ENCODE measurements at regions not wholly inside any gene's neighbourhood (a gene's known extent, or its start where the extent isn't known, plus 50 kb on each side); places are given as distances from the start of the nearest gene placed in this dataset.
"Not testable (repeated sequence)": the region's sequence is repeated elsewhere in the genome, so short reads cannot be mapped to it uniquely, and the experiment has no call there.

- not testable (repeated sequence) for H3K4me2 ChIP-seq; H3K4me1 ChIP-seq (ENCODE audit: insufficient read depth); H3K27ac ChIP-seq (ENCODE audit: low read depth); H3K27me3 ChIP-seq (ENCODE audit: insufficient read depth); H3K4me3 Mint-ChIP-seq; H3K4me1 Mint-ChIP-seq; H3K36me3 Mint-ChIP-seq (ENCODE audit: low read depth); H4K20me1 ChIP-seq (replicated peaks; ENCODE audit: insufficient read depth); H3K4me3 ChIP-seq; H3K36me3 ChIP-seq (ENCODE audit: insufficient read depth); H3K27ac Mint-ChIP-seq; H3K9me2 ChIP-seq (ENCODE audit: insufficient read depth); H3K79me2 ChIP-seq (replicated peaks; ENCODE audit: insufficient read depth); ATAC-seq; DNase-seq (ENCODE audit: low spot score); H3F3A ChIP-seq (replicated peaks; ENCODE audit: low read depth); H3K27me3 Mint-ChIP-seq (ENCODE audit: insufficient read depth, low read depth, poor library complexity); H3K9me3 Mint-ChIP-seq; H2AFZ ChIP-seq
These were observed 126.6 kb downstream of the OR4F15 start for GRCh38 chr15:101938555-101938954.

GRCh38 chr15:101945896-101946295 lies 133.9 kb downstream of the OR4F15 start:
- not testable (repeated sequence) for H3K27ac ChIP-seq (ENCODE audit: low read depth); H3K27ac Mint-ChIP-seq; ATAC-seq; DNase-seq (ENCODE audit: low spot score); H3K27me3 ChIP-seq (ENCODE audit: insufficient read depth); H3K79me2 ChIP-seq (replicated peaks; ENCODE audit: insufficient read depth); H3K27me3 Mint-ChIP-seq (ENCODE audit: insufficient read depth, low read depth, poor library complexity); H3F3A ChIP-seq (replicated peaks; ENCODE audit: low read depth); H2AFZ ChIP-seq; H3K4me1 ChIP-seq (ENCODE audit: insufficient read depth); H3K9me2 ChIP-seq (ENCODE audit: insufficient read depth); H4K20me1 ChIP-seq (replicated peaks; ENCODE audit: insufficient read depth); H3K4me2 ChIP-seq; H3K4me3 ChIP-seq; H3K36me3 Mint-ChIP-seq (ENCODE audit: low read depth); H3K36me3 ChIP-seq (ENCODE audit: insufficient read depth); H3K9me3 Mint-ChIP-seq; H3K4me3 Mint-ChIP-seq; H3K4me1 Mint-ChIP-seq

GRCh38 chr15:101948491-101949010 lies 136.5 kb downstream of the OR4F15 start:
- H3K4me3 ChIP-seq; DNase-seq (ENCODE audit: low spot score); H3K36me3 ChIP-seq (ENCODE audit: insufficient read depth); ATAC-seq; H3K36me3 Mint-ChIP-seq (ENCODE audit: low read depth); H3K4me2 ChIP-seq; H4K20me1 ChIP-seq (replicated peaks; ENCODE audit: insufficient read depth); H3K4me1 ChIP-seq (ENCODE audit: insufficient read depth); H3F3A ChIP-seq (replicated peaks; ENCODE audit: low read depth); H3K79me2 ChIP-seq (replicated peaks; ENCODE audit: insufficient read depth); H3K27ac ChIP-seq (ENCODE audit: low read depth); H3K27me3 Mint-ChIP-seq (ENCODE audit: insufficient read depth, low read depth, poor library complexity); H3K9me2 ChIP-seq (ENCODE audit: insufficient read depth); H2AFZ ChIP-seq; H3K27ac Mint-ChIP-seq; H3K4me3 Mint-ChIP-seq; H3K9me3 Mint-ChIP-seq; H3K27me3 ChIP-seq (ENCODE audit: insufficient read depth); H3K4me1 Mint-ChIP-seq: not testable (repeated sequence)

GRCh38 chr15:101949380-101950065 lies 137.5 kb downstream of the OR4F15 start:
- H3K4me3 ChIP-seq; H3K4me1 ChIP-seq (ENCODE audit: insufficient read depth); H3K4me1 Mint-ChIP-seq; H3K36me3 ChIP-seq (ENCODE audit: insufficient read depth); H3K9me3 Mint-ChIP-seq; H3F3A ChIP-seq (replicated peaks; ENCODE audit: low read depth); H3K27me3 Mint-ChIP-seq (ENCODE audit: insufficient read depth, low read depth, poor library complexity); H4K20me1 ChIP-seq (replicated peaks; ENCODE audit: insufficient read depth); H3K4me2 ChIP-seq; H3K27ac Mint-ChIP-seq; ATAC-seq; H3K27ac ChIP-seq (ENCODE audit: low read depth); H3K9me2 ChIP-seq (ENCODE audit: insufficient read depth); H3K27me3 ChIP-seq (ENCODE audit: insufficient read depth); H3K79me2 ChIP-seq (replicated peaks; ENCODE audit: insufficient read depth); H3K36me3 Mint-ChIP-seq (ENCODE audit: low read depth); H3K4me3 Mint-ChIP-seq; H2AFZ ChIP-seq; DNase-seq (ENCODE audit: low spot score): not testable (repeated sequence)

- H2AFZ ChIP-seq; H3K36me3 Mint-ChIP-seq (ENCODE audit: low read depth); H3K4me1 Mint-ChIP-seq; H3K9me3 Mint-ChIP-seq; ATAC-seq; H4K20me1 ChIP-seq (replicated peaks; ENCODE audit: insufficient read depth); H3K79me2 ChIP-seq (replicated peaks; ENCODE audit: insufficient read depth); H3K36me3 ChIP-seq (ENCODE audit: insufficient read depth); DNase-seq (ENCODE audit: low spot score); H3K27me3 Mint-ChIP-seq (ENCODE audit: insufficient read depth, low read depth, poor library complexity); H3K4me1 ChIP-seq (ENCODE audit: insufficient read depth); H3K27ac ChIP-seq (ENCODE audit: low read depth); H3F3A ChIP-seq (replicated peaks; ENCODE audit: low read depth); H3K27me3 ChIP-seq (ENCODE audit: insufficient read depth); H3K9me2 ChIP-seq (ENCODE audit: insufficient read depth): not testable (repeated sequence)
- H3K4me3 ChIP-seq, result peak overlapping the region; percentile 43
- Mint-ChIP-seq H3K4me3 (peak overlapping the region; percentile 64), H3K27ac (peak overlapping the region; percentile 81)
- peak overlapping the region; percentile 58; the same call in 1 of the 2 replicates for H3K4me2 ChIP-seq
These were observed 142.0 kb downstream of the OR4F15 start for GRCh38 chr15:101953993-101954392.

- H3K4me1 Mint-ChIP-seq; H3K27ac Mint-ChIP-seq; H3K79me2 ChIP-seq (replicated peaks; ENCODE audit: insufficient read depth); ATAC-seq; H3F3A ChIP-seq (replicated peaks; ENCODE audit: low read depth); H2AFZ ChIP-seq; H3K27ac ChIP-seq (ENCODE audit: low read depth); H3K36me3 ChIP-seq (ENCODE audit: insufficient read depth); H4K20me1 ChIP-seq (replicated peaks; ENCODE audit: insufficient read depth); H3K4me1 ChIP-seq (ENCODE audit: insufficient read depth); H3K36me3 Mint-ChIP-seq (ENCODE audit: low read depth); DNase-seq (ENCODE audit: low spot score); H3K27me3 ChIP-seq (ENCODE audit: insufficient read depth); H3K4me2 ChIP-seq; H3K9me2 ChIP-seq (ENCODE audit: insufficient read depth); H3K4me3 ChIP-seq; H3K9me3 Mint-ChIP-seq; H3K27me3 Mint-ChIP-seq (ENCODE audit: insufficient read depth, low read depth, poor library complexity); H3K4me3 Mint-ChIP-seq: not testable (repeated sequence)
These were observed 143.8 kb downstream of the OR4F15 start for GRCh38 chr15:101955840-101956239.

GRCh38 chr15:101958656-101959055 lies 146.7 kb downstream of the OR4F15 start:
- not testable (repeated sequence) for H3K79me2 ChIP-seq (replicated peaks; ENCODE audit: insufficient read depth); H3K4me3 Mint-ChIP-seq; H3K9me3 Mint-ChIP-seq; H3K36me3 Mint-ChIP-seq (ENCODE audit: low read depth); H4K20me1 ChIP-seq (replicated peaks; ENCODE audit: insufficient read depth); H3F3A ChIP-seq (replicated peaks; ENCODE audit: low read depth); H3K27me3 ChIP-seq (ENCODE audit: insufficient read depth); ATAC-seq; DNase-seq (ENCODE audit: low spot score); H3K4me1 ChIP-seq (ENCODE audit: insufficient read depth); H3K4me3 ChIP-seq; H3K27me3 Mint-ChIP-seq (ENCODE audit: insufficient read depth, low read depth, poor library complexity); H3K36me3 ChIP-seq (ENCODE audit: insufficient read depth); H3K4me1 Mint-ChIP-seq; H2AFZ ChIP-seq; H3K27ac Mint-ChIP-seq; H3K4me2 ChIP-seq; H3K27ac ChIP-seq (ENCODE audit: low read depth); H3K9me2 ChIP-seq (ENCODE audit: insufficient read depth)

All from GM23338 (cell line).